ENCODE measurements at regions not wholly inside any gene's neighbourhood (a gene's known extent, or its start where the extent isn't known, plus 50 kb on each side); places are given as distances from the start of the nearest gene placed in this dataset.

DNA sequence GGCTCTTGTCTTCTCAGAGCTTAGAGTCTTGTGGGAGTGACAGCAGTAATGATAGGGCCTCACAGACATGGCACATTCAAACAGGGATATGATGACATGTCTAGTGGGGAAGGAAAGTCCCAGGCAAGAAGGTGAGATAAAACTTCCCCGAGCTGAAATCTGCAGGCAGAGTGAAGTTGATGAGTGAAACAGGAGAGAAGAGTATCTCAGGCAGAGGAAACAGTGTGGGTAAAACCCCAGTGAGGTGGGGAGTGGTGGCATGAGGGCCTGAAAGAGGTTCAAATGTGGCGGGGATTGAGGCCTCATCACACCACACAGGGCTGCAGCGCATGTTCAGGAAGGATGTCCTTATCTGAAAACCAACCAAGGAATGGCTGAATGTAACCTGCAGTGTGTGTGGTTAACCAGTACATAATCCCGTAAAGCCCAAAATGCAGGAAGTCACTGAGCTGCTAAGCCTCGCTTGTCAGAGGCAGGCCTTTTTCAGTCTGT lies 153.8 kb upstream of the E2F8 start:
- no peaks in the 10 kb centered on the region for H3K36me3 ChIP-seq (replicated peaks)
- no peaks in the 10 kb centered on the region for H3K27me3 ChIP-seq (replicated peaks)
- TF ChIP-seq, protein P1, sequence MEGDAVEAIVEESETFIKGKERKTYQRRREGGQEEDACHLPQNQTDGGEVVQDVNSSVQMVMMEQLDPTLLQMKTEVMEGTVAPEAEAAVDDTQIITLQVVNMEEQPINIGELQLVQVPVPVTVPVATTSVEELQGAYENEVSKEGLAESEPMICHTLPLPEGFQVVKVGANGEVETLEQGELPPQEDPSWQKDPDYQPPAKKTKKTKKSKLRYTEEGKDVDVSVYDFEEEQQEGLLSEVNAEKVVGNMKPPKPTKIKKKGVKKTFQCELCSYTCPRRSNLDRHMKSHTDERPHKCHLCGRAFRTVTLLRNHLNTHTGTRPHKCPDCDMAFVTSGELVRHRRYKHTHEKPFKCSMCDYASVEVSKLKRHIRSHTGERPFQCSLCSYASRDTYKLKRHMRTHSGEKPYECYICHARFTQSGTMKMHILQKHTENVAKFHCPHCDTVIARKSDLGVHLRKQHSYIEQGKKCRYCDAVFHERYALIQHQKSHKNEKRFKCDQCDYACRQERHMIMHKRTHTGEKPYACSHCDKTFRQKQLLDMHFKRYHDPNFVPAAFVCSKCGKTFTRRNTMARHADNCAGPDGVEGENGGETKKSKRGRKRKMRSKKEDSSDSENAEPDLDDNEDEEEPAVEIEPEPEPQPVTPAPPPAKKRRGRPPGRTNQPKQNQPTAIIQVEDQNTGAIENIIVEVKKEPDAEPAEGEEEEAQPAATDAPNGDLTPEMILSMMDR (IDR thresholded peaks at IDR 0.05; ENCODE audit: low read depth, low read length, missing control alignments), result no peak
- DNase-seq, result no peak
- H3K4me3 ChIP-seq (ENCODE audit: low read depth, low read length), result no peak overlapping the region
- in situ Hi-C loops (cut with HindIII; ENCODE audit: low pct_ligation_motif_present, low sequenced_read_pairs), result no loop called here
- H3K27ac ChIP-seq, result no peak overlapping the region

DNA sequence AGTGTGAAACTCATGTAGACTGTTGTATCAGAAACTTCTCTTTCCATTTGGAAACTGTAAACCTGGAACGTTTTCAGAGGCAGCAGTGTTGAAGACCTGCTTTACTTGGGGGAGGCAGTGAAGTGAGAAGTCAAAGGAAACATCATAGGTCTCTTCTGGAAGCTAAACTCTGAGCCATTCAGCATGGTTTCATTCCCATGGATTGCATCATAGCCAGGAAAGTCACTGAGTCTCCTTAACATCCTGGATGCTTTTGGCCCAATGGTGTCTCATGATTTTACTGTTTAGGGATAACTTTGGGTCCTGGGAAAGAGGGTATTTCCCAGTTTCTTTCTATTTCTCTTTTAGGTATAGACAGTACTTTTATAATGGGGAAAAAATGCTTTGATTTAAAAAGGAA lies 153.2 kb upstream of the E2F8 start:
- H3K27ac ChIP-seq, result no peak overlapping the region
- no peaks in the 10 kb centered on the region for H3K27me3 ChIP-seq (replicated peaks)
- H3K36me3 ChIP-seq (replicated peaks), result no peaks in the 10 kb centered on the region
- no peak for DNase-seq
- no peak overlapping the region for H3K4me3 ChIP-seq (ENCODE audit: low read depth, low read length)
- TF ChIP-seq, protein P1 (IDR thresholded peaks at IDR 0.05; ENCODE audit: low read depth, low read length, missing control alignments), result no peak
- in situ Hi-C loops (cut with HindIII; ENCODE audit: low pct_ligation_motif_present, low sequenced_read_pairs), result no loop called here

DNA sequence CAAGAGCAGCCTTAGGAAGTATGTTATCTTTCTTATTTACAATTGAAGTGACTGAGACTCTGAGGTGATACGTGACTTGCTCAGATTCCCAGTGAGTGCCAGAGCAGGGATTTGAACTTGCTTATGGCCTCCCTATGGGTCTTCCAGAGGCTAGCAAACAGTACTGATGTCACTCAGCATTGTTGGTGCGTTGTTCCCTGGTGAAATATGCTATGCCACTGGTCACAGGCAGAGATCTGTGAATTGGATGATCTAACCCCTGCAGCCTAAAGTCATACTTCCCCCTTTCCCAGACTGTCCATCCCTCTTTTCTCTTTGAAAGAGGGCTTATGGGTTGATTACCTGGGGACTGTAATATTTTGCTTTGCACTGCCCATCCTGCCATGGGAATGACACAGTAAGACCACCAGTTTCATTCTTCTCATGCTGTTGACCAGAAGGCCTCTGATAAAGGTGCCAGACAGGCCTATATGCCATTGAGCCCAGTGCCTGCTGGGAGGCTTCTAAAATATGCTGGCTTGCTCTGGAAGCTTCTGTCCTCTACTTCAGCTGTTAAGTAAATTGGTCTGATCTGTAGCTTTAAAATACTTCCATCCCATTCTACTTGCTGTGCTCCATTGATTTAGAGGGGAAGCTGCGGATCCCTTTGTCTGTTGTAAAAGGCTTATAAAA lies 152.2 kb upstream of the E2F8 start:
- H3K36me3 ChIP-seq (replicated peaks), result no peaks in the 10 kb centered on the region
- no peak for DNase-seq
- H3K27me3 ChIP-seq (replicated peaks), result no peaks in the 10 kb centered on the region
- no peak overlapping the region for H3K27ac ChIP-seq
- H3K4me3 ChIP-seq (ENCODE audit: low read depth, low read length), result no peak overlapping the region
- in situ Hi-C loops (cut with HindIII; ENCODE audit: low pct_ligation_motif_present, low sequenced_read_pairs), result no loop called here
- TF ChIP-seq, protein P1 (IDR thresholded peaks at IDR 0.05; ENCODE audit: low read depth, low read length, missing control alignments), result no peak

DNA sequence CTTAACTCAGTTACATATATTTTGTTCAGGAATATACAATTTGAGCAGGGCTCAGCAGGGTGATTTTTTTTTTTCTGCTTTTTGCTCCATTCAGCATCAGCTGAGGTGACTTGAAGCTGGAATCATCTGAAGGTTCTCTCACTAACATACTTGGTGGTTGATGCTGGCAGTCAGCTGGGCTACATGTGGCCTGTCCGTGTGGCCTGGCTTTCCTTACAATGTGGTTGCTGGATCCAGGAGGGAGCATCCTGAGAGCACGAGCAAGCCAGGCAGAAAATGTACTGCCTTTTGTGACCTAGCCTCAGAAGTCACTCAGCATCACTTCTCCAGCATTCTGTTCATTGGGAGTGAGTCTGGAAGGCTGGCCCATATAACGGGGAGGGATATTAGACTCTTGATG lies 151.6 kb upstream of the E2F8 start:
- Histone ChIP-seq H3K36me3 (replicated peaks) (no peaks in the 10 kb centered on the region), H3K27me3 (replicated peaks) (no peaks in the 10 kb centered on the region), H3K27ac (no peak overlapping the region), H3K4me3 (ENCODE audit: low read depth, low read length) (no peak overlapping the region)
- TF ChIP-seq, protein P1 (IDR thresholded peaks at IDR 0.05; ENCODE audit: low read depth, low read length, missing control alignments), result no peak
- in situ Hi-C loops (cut with HindIII; ENCODE audit: low pct_ligation_motif_present, low sequenced_read_pairs), result no loop called here
- DNase-seq, result no peak

DNA sequence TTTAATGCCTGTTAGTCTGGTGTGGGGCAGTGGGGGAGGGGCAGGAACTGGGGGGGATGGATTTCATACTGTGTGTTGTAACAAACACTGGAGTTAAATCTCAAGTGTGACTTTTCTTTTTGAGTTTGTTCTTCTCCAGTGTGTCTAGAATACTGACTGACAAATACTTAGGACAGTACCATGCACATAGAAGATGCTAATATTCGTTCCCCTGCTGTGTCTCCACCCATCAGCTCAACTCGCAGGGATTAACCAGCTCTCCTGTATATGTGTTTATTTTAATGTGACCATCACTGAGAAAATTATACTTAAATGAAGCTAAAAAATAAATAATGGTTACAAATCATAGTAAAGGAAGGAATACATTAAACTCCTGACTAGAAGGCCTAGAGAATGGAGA lies 150.9 kb upstream of the E2F8 start:
- TF ChIP-seq, protein P1 (IDR thresholded peaks at IDR 0.05; ENCODE audit: low read depth, low read length, missing control alignments), result no peak
- no peaks in the 10 kb centered on the region for H3K27me3 ChIP-seq (replicated peaks)
- no peak overlapping the region for H3K4me3 ChIP-seq (ENCODE audit: low read depth, low read length)
- H3K27ac ChIP-seq, result no peak overlapping the region
- in situ Hi-C loops (cut with HindIII; ENCODE audit: low pct_ligation_motif_present, low sequenced_read_pairs), result no loop called here
- no peak for DNase-seq
- H3K36me3 ChIP-seq (replicated peaks), result no peaks in the 10 kb centered on the region

DNA sequence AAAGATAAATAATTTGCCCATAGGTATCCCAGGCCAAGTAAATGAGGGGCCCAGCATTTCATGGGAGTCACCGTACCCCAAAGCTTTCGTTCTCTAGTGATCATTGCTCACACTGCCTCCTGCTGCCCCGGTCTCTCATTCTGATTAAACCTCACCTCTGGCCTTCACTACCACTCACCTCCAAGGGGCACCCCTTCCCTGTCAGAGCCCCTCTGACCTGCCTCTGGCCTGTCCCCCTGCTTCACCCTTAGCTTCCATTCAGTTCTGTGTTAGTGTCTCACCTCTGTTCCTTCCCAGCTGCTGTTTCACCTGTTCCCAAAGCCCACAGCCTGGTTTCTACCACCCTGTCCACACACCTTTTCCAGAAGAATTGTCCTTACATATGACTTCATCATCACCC lies 150.3 kb upstream of the E2F8 start:
- TF ChIP-seq, protein P1 (IDR thresholded peaks at IDR 0.05; ENCODE audit: low read depth, low read length, missing control alignments), result no peak
- no peak overlapping the region for H3K27ac ChIP-seq
- no peaks in the 10 kb centered on the region for H3K27me3 ChIP-seq (replicated peaks)
- no peaks in the 10 kb centered on the region for H3K36me3 ChIP-seq (replicated peaks)
- no peak for DNase-seq
- no peak overlapping the region for H3K4me3 ChIP-seq (ENCODE audit: low read depth, low read length)
- in situ Hi-C loops (cut with HindIII; ENCODE audit: low pct_ligation_motif_present, low sequenced_read_pairs), result no loop called here

Data from brain microvascular endothelial cell (primary cell).